Fibroblast of upper back skin (primary cell): ENCODE measurements at regions not wholly inside any gene's neighbourhood (a gene's known extent, or its start where the extent isn't known, plus 50 kb on each side); places are given as distances from the start of the nearest gene placed in this dataset.
A peak's percentile ranks its signal among the peaks of the same experiment; 100 is the strongest.

ENCODE experiments used
- DNase-seq: peaks from one replicate; pipeline ENCODE4 v3.0.0-alpha.2; 2013

DNA sequence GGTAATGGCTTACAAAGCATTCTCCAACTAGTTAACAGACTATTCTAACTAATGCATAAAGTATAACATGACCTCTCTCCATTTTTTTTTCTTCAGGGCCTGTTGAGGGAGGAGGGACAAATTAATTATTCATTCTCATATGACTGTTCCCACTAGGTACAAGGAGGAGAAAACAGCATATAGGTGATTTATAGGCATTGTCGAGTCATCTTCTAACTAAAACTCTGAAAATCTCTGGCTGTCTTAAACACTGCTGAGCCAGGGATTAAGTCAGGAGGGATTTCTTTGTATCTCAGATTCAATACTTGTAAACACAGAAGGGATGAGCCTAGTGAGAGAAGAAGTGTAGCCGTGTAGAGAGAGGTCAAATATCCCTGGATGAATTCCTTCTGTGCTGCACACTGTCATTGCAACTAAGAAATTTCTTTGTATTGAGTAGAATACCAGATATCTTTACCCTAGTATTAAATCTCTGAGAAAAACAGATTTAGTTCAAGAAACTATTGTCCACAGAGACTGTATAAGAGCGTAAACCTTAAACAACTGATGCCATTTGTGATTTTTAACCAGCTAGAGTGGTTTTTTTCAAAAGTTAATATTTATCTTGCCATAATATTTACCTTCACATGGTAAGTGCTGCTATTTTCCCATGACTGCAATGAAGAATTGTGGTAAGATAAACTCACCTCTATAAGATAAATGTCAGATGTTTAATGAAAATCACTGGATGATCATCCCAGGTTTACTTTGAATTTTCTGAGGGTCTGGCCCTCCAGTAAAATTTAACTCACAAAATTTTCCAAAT, 465.3 kb downstream of the RWDD3 start:
- no peak for DNase-seq

DNA sequence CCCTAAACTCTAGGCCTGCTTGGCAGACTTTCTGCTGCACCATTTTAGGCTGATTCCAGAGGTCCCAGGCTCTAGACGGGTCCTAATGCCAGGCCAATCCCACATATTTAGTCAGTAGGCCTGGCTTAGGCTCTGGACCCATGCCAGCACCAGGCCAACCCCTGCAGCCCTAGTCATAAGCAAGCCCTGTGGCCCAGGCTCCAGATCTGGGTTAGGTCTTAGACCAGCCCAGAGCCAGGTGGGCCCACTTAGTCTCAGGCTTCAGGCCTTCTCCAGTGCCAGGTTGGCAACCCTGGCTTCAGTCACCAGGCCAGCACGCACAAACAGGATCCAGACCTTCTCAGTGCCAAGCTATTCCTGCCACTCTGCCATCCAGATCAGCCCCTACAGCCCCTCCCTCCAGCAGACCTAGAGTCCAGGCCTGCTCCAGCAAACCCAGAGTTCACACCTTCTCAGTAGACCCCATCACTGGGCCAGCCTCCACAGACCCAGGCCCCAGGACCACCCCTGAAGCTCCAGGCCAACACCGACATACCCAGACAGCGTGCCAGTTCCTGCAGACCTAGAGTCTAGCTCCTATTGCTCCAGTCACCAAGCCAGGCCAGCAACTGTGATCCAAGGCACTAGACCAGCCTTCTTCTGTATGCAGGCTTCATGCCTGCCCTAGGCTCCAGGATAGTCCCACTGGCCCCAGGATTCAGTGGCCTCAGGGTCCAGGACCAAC, 467.6 kb downstream of the RWDD3 start:
- DNase-seq, result no peak

DNA sequence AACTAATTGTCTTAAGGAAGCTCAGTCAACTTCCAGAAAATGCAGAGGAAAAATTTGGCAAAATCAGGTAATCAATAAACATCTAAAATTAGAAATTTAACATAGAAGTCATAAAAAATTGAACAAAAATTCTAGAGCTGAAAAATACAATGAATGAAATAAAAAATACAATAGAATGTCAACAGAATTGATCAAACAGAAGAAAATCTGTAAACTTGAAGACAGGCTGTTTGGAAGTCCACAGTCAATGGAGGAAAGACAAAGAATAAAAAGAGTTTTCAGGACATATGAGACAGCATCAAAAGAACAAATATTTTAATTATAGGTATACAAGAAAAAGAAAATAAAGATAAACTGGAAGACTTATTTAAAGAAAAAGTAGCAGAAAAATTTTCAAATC, 469.0 kb downstream of the RWDD3 start:
- no peak for DNase-seq

DNA sequence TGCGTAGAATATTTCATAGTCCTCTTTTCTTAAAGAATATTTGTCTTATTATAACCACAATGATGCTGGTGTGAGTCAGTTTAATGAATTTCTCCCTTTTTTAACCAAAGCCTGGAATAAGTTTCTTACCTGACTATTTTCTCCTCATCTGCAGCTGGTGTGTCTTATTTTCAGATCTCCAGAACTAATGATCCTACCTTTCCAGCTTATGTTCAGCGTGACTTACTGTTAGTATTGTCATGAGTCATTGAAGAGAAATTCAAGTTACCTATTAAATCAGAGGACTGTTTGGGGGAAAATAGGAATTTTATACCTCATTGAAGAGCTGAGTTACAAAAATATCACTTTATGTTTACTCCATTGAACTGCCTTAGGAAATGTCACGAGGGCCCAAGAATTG, 482.1 kb downstream of the RWDD3 start:
- DNase-seq, result no peak

DNA sequence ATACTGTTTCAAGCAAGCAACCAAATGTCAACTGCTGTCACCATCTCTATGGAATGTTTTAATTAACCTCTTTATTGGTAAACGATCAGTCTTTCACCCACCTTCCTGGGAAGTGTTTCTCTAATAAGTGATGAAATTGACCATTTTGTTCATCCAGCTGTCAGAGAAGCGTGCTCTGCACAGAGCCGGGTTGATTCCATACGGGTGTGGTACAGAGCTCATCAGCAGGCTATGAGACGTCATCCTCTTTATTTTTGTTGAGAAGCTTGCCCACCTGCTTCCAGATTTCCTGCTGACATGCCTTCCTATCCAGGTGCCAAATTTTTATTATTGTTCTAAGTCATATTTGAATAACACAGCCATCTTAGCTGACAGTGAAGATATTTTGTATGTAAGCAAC, 482.5 kb downstream of the RWDD3 start:
- no peak for DNase-seq

DNA sequence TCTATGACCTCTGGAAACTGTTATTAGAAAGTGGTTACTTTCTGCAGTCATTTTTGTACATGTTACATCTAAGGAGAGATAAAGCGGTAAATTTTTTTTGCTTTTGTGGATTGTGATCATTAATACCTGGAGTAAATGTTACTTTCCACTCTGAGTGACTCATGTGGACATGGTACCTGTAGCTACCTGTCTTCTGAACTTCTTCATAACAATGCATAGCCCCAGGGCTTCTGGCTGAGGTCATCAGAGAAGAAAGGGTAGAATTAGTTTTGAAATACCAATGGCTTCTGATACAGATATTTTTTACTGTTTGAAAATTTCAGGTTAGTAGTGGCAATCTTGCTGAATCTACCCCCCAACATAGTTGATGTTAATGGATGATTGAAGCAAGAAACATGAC, 489.3 kb downstream of the RWDD3 start:
- no peak for DNase-seq

DNA sequence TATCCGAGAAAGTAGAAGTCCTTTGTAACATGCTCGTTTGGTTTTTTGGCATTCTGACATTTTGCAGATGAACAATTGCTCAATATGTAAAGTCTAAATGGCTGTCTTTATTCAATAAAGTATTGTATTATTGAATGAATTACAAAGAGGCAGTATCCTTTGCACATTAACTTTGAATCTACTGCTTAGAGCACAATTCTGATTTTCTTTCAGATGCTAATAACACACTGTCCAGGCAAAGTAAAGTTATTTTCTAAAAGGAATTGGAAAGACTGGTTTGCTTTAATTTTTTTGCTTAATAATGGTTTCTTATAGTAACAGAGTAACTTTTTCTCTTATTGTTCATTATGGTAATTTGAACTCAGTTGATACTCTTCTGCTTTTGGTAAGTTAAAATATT, 494.8 kb downstream of the RWDD3 start:
- DNase-seq, result no peak

DNA sequence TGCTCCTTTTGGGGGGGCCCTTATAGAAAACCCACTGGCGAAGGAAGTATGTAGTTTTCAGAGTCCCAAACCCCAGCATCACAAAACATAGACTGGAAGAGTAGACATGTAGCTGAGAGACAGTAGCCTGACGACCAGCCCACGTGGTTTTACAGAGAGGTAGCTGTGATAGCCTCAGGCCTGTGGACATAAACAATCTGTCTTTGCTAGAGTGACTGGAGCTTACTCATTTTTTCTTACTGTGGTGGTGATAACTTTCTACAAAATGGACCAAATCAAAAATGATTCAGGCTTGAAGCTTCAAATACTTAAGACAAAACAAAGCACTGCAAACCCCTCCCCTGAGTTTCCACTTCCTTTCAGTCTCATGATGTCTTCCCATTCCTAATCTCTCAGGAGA, 497.0 kb downstream of the RWDD3 start:
- DNase-seq, result peak; percentile 1

DNA sequence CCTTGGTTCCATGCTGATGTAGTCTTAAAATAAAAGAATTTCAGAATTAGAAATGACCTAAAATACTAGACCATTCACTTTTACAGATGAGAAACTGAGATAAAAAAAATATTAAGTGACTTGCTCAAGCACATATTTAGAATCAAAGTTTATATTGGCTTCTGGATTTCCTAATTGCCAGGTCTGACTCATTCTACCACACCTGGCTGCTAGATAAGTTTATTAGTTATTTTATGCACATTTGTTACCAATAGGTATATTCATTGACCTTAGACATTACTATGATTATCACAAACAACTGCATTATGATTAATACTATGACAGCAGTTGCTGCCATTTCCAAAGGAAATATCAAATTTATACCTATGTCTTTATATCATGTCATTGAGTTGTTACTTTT, 497.5 kb downstream of the RWDD3 start:
- no peak for DNase-seq

DNA sequence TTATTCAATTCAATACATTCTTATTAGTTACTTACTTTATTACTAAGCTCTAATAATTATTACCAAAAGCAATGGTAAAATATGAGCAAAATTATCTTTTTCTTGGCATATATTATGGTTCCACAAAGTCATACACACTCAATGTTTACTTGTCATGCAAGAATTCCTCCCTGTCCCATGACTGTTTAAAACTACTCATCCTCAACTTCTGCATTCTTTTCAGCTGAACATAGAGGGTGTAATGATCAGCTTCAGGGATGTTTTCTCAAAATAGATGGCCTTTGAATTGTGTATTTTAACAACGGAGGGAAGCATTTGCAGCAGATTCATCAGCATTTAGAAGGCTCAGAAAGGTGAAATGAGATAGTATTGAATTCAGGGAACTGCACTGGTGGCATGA, 499.0 kb downstream of the RWDD3 start:
- DNase-seq, result no peak

DNA sequence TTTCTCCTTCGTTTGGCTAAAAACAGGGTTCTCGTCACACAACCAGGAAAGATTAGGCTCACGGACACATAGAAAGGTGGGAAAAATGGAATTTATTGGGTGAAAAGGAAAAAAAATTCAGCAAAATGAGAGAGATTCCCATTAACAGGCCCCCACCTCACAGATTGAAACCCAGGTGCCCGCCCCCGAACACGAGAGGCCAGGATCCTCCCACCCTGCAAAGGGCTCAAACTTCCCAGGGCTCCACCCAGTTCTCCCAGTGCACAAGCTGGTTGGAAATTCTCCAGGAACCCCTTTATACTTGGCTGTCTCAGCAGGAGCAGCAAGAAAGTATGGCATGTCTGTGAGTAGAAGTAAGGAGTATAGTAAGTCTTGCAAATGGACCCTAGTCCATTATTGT, 499.7 kb downstream of the RWDD3 start:
- DNase-seq, result no peak

DNA sequence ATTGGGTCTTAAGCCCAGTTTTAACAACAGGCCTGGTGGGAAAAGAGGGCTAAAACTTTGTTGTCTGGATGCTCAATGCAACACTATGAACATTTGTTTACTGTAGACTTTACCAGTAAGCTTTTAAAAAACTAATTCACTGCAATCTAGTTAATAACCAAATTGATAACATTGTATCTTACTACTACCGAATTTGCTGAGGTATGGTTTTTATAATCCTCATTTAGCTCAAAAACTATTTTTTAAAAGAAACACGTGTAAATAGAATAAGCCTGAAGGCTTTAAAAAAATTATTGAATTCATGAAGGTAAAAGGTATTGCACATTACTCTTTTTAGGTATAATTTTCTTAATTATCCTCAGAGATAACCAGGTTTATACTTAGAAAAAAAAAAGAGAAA, 500.6 kb downstream of the RWDD3 start:
- DNase-seq, result no peak

DNA sequence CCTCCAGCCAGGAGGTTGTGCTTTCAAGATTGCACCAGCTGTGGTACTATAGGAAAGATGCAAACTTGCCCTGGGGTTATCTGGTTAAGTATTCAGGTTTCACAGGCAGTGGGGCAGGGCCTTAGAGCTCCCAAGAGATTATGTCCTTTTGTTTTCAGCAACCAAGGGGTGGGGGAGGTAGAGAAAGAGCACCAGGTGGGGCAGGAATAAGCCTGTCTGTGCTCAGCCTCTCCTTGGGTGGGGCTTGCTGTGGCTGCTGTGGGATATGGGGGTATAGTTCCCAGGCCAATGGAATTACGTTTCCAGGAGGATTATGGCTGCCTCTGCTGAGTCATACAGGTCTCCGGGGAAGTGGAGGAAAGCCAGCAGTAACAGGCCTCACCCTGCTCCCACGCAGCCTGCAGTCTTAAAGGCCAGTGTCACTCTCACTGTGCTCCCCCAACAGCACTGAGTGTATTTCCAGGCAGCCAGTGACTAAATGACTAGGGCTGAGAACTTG, 508.6 kb downstream of the RWDD3 start:
- DNase-seq, result peak; percentile 76

DNA sequence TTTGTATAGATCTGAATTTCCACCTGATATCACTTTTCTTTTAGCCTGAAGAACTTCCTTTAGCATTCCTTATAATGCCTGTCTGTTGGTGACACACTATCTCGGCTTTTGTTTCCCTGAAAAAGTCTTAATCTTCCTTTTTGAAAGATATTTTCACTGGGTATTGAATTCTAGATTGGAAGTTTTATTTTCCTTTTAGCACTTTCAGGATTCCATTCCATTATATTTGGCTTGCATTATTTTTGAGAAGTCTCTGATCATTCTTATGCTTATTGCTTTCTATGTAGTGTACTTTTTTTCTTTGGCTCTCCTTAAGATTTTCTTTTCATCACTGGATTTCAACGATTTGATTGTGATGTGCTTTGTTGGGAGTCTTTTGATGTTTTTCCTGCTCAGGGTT, 510.7 kb downstream of the RWDD3 start:
- DNase-seq, result no peak

DNA sequence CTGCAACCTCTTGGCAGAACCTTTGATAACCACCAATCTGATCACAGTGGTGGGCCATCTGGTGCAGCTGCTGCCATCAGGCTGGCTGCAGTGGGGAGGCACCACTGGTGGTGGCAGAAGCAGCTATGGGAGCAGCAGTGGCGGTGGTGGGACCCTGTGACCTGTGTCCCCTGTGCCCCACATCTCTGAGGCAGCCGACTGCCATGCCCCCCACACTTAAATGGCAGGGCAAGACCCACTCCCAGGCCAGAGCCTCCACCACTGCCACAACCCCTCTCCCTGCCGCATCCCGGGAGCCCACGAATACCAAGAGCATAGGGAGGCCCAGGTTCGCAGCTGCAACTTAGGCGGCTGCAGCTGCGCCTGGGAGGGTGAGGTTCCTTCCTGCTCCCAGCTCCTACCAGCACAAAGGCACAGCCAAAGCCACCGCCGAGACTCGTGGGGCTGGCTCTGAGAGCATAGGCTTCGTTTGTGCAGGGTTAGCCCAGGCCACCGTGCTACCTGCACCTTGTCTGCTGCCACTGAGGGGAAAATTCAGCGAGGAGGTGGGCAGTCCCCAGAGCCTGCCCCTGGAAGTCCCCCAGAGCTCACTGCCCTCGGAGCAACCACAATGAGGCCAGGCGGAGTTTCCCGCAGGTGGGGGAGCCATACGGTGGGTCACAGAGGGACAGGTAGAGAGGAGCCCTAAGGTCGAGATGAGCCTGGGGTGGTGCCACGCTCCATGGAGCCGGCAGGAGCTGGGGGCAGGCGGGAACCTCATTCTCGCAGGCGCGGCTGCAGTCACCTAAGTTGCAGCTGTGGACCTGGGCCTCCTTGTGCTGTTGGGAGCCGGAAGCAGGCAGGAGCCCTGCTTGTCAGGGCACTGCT, 518.7 kb downstream of the RWDD3 start:
- no peak for DNase-seq

DNA sequence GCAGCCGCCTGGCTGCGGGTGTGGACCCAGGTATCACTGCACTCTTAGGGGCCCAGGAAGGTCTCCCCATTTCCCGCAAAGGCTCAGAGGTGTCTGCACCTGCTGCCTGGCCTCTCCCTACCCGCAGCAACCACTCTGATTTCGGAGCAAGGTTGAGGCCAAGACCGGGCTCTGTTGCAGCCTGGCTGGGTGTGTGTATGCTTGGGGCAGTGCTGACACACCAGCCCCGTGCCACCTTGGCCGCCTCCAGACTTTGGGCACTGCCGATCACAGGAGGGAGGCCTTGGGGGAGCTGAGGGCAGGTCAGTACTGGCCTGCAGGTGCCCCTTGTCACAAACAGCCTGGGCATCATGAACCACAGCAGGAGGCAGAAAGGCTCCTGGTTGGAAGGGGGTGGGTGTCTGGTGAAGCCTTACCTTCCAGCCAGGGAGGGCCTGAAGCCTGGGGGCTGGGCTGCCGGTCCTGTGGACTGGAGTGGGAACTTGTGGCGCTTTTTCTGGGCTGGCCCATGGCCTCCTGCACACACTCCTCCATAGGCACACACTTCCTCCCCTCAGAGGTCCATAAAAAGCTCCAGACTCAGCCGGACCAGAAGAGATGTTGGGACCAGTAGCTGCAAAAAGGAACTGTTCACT, 519.5 kb downstream of the RWDD3 start:
- DNase-seq, result no peak

DNA sequence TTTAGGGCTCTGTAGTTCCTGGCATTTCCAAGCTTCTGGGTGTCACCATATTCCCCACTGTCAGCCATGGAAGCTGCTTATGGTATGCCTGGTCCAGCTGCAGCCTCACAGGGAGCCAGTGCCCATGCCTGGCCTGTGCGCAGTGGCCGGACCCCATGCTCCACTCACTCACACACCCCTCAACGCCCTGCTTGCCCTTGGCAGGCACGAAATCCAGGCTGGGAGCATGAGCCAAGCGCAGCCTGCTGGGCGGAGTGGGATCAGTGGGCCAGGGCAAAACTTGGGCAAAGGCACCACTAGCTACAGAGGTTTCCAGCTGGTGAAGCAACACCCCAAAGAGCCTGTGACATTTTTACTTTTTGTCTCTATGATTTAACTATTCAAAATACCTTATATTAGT, 520.4 kb downstream of the RWDD3 start:
- DNase-seq, result no peak

DNA sequence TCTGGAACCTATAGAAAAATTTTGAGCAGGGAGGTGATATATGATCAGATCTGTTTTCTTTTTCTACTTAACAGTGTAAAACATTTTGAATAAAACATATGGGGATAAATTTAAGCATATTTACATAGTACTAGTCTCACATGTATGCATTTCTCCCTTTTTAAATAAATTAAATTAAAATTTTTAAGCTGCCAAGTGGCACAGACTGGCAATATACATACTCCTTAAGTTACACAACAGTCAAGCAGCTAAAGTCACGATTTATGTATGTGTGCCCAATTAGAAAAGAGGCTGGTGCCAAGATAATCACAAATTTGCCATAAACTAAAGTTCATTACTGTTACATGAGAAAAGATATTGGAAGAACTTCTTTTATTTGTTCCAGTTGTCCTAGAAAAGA, 532.0 kb downstream of the RWDD3 start:
- DNase-seq, result no peak

DNA sequence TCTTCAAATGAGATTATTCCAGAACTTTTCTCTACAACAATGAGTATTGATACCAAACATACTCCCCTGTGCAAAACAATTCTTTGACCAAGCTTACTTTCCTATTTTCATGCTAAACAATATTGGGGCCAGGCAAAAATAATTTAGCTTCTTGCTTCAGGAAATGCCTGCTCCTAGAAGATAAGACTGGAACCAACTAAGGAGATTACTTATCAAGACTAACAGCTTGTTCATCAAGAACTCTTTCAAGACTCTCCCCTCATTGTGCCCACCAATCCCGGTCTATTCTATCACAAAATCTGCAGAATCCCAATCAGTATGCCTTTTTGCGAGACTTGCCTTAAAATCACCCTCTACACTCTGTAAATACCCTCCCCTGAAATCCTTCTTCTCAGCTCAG, 536.6 kb downstream of the RWDD3 start:
- no peak for DNase-seq

DNA sequence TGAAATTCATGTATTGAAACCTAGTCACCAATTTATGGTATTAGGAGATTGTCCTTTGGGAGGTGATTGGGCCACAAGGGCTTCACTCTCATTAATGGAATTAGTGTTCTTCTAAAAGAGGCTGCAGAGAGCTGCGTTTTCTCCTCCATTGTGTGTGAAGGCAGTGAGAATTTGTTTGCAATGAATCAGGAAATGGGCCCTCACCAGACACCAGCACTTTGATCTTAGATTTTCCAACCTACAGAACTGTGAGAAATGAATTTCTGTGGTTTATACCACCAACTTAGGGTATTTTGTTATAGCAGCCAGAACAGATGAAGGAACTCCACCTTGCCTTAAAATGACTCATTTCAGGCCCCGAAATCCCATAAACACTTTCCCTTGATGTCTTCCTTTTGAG, 544.2 kb downstream of the RWDD3 start:
- DNase-seq, result no peak

DNA sequence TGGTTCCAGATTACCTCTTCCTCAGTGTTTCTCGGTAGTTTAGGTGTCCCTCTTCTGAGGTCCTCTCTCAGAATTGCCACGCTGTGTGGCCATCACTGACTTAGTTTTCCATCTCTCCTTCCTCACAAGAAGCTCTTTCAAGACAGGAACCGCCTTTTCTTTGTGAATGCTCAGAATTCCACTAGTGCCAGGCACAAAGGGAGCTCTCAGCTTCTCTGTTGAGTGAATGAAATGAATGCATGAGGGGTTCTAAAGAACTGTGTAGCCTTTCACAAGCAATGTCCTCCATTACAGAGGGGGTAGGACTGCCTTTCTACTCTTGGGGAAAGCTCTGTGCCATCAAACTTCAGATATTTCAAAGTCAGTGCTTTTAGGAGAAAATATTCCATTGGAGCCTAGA, 546.8 kb downstream of the RWDD3 start:
- no peak for DNase-seq

DNA sequence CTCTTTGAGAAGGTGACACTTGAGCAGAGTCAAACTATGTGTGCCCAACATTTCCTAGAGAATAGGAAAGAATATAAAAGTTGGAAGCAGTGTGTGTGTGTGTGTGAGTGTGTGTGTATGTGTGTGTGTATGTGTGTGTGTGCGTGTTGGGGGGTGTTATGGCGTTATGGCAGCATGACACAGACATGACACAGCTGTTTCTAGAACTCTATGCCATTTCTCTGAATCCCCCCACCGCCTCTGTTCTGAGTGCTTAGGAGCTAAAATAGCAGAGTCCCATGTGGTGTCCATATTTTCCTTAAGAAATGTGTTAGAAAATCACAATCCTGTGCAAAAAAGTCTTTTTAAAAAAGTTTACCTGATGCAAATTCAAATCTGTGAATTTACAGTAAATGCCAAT, 556.1 kb downstream of the RWDD3 start:
- no peak for DNase-seq

DNA sequence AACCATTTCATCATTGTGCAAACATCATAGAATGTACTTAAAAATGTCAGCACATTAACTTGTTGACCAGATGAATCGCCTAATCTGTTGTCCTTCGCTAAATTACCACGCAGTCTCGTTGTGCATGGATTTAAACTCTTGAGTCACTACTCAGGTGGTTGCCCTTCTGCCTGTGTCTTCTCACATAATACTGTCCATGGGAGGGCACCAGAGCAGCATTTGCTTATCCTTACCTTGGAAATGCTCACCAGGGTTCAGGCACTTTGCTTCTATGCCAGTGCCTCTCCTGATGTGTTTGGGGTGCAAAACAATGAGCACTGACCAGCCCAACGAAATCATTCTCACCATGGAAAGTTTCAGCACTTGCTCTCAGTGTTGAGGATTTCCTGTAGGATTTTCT, 559.9 kb downstream of the RWDD3 start:
- no peak for DNase-seq
